ENCODE measurements at regions not wholly inside any gene's neighbourhood (a gene's known extent, or its start where the extent isn't known, plus 50 kb on each side); places are given as distances from the start of the nearest gene placed in this dataset.

DNA sequence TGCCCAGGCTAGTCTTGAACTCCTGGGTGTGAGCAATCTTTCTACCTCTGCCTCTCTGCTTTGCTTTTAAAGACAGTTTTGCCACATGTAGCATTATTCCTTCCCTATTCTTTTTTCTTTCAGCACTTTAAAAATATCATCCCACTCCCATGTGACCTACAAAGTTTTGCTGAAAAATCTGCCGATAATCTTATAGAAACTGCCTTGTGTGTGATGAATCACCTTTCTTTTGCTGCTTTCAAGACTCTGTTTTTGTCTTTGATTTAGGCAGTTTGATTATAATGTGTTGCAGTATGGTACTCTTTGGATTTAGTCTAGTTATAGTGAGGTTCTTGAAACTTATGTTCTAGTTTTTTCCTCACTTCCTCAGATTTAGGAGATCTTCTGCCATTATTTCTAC is 142.0 kb upstream of the KIF2B start:
- H3K27ac ChIP-seq, result no peak overlapping the region
- H3K4me3 ChIP-seq, result no peak overlapping the region
- no peak for DNase-seq (ENCODE audit: low spot score)
- TF ChIP-seq, protein P1, sequence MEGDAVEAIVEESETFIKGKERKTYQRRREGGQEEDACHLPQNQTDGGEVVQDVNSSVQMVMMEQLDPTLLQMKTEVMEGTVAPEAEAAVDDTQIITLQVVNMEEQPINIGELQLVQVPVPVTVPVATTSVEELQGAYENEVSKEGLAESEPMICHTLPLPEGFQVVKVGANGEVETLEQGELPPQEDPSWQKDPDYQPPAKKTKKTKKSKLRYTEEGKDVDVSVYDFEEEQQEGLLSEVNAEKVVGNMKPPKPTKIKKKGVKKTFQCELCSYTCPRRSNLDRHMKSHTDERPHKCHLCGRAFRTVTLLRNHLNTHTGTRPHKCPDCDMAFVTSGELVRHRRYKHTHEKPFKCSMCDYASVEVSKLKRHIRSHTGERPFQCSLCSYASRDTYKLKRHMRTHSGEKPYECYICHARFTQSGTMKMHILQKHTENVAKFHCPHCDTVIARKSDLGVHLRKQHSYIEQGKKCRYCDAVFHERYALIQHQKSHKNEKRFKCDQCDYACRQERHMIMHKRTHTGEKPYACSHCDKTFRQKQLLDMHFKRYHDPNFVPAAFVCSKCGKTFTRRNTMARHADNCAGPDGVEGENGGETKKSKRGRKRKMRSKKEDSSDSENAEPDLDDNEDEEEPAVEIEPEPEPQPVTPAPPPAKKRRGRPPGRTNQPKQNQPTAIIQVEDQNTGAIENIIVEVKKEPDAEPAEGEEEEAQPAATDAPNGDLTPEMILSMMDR (IDR thresholded peaks at IDR 0.05), result no peak

DNA sequence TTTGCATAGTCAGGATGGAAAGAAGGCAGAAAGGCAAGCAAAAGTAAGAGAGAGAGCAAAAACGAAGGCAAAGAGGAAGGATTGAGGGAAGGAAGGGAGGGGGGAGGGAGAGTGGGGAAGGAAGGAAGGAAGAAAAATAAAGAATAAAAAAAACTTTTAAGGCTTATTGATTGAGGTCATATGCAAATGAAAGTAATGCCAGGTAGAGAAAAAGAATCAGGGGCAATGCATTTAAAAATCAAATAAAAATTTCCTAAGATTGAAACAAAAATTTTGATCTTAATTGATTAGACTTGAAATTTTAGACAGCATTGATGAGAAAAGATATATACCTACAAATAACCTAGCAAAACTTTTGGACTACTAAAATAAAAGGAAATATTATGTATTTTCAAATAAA is 153.9 kb upstream of the KIF2B start:
- no peak overlapping the region for H3K4me3 ChIP-seq
- TF ChIP-seq, protein P1 (IDR thresholded peaks at IDR 0.05), result no peak
- H3K27ac ChIP-seq, result no peak overlapping the region
- DNase-seq (ENCODE audit: low spot score), result no peak

DNA sequence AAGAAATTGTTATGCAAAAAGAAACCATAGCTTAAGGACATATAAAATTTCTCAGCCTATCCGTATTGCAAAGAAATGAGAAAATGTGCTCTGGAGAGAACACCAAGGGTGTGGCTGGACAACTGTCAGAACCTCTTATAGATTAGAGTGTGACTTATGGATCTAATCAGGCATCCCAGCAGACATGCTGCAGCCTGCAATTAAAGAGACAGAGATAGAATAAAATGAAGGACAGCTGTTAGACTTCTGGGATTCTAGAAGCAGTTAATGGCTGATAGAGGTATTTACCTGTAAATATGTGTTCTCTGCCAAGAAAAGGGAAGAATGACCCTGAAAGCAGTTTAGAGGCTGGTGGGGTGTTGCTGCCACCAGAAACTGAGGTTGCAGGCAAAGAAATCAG is 160.1 kb upstream of the KIF2B start:
- TF ChIP-seq, protein P1 (IDR thresholded peaks at IDR 0.05), result no peak
- H3K27ac ChIP-seq, result no peak overlapping the region
- no peak for DNase-seq (ENCODE audit: low spot score)
- no peak overlapping the region for H3K4me3 ChIP-seq

DNA sequence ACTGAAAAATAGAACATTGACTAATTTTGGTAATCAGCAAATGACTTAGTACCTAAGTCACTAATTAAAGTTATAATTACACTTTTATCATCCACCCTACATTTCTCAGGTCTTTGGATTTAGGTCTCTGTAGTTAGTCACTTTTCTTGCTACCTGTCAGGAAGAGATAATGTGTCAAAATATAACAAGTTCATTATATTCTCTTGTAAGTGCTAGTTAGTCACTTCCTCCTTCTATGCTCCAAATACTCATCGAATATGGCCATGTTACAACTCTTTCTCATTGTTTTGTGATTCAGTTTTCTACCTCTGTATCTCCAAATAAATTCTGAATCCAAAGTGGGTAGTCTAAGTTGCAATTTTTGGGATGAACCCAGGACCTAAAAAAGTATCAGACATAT is 163.5 kb upstream of the KIF2B start:
- H3K27ac ChIP-seq, result no peak overlapping the region
- H3K4me3 ChIP-seq, result no peak overlapping the region
- DNase-seq (ENCODE audit: low spot score), result no peak
- TF ChIP-seq, protein P1 (IDR thresholded peaks at IDR 0.05), result no peak

DNA sequence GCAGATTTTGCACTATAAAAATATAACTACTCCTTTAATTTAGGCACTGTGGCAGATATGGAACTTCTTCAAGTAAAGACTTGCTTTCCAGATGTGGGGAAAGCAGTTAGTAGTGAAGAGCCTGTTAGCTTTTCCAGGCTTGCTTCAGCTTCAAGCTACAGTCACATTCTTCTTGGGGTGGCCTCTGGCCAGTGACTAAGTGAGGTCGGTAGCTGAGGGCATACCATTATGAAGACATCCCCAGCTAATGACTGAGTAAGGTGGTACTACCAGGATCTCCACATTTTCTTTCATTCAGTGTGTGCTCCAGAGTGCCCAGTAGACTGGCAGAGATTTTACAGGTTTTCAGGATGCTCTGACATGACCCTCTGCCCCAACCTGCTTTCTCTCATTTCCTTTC is 167.1 kb upstream of the KIF2B start:
- TF ChIP-seq, protein P1 (IDR thresholded peaks at IDR 0.05), result no peak
- Histone ChIP-seq H3K27ac (no peak overlapping the region), H3K4me3 (no peak overlapping the region)
- DNase-seq (ENCODE audit: low spot score), result no peak

DNA sequence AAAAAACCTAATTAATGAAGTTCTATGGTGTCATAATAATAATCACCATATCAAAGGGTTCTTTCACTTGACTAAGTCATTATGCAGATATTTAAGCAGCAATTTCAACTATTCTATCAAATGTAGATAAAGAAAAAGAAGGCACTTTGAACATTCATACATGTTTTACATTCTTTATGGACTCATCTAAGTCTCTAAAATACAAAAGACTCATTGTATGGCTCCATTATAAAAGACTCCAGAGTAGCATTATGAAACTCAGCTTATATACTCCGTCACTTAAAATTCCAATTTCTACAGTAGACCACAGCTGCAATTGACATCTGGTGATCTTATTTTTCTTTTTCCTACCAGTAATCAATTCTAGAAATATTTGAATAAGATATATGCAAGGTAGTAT is 173.5 kb upstream of the KIF2B start:
- no peak overlapping the region for H3K4me3 ChIP-seq
- no peak for DNase-seq (ENCODE audit: low spot score)
- TF ChIP-seq, protein P1 (IDR thresholded peaks at IDR 0.05), result no peak

DNA sequence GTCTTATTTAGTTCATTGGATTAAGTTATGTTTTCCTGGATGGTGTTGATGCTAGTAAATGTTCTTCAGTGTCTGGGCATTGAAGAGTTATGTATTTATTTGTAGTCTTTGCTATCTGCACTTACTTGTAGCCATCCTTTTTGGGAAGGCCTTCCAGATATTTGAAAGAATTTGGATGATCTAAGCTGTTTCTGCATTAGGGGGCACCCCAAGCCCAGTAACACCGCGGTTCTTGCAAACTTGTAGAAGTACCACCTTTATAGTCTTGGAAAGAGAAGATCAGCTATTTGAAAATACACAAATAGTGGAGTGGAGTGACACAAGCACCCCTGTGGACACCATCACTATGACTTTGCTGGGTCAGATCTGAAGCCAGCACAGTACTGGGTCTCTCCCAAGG is 175.9 kb upstream of the KIF2B start:
- TF ChIP-seq, protein P1 (IDR thresholded peaks at IDR 0.05), result no peak
- no peak overlapping the region for H3K27ac ChIP-seq
- no peak overlapping the region for H3K4me3 ChIP-seq
- no peak for DNase-seq (ENCODE audit: low spot score)

More for the DNA sequence above, 173.5 kb upstream of the KIF2B start:
- no peak overlapping the region for H3K27ac ChIP-seq
